H1 (cell line): ENCODE measurements at regions not wholly inside any gene's neighbourhood (a gene's known extent, or its start where the extent isn't known, plus 50 kb on each side); places are given as distances from the start of the nearest gene placed in this dataset.

ENCODE experiments used
- CTCF ChIA-PET: fragments of 300-600 bp; sonication (Branson Sonifier 250); formaldehyde crosslinking; loops from one replicate; lab custom pipeline; 2021; ENCODE audit not compliant: partially characterized antibody; lab: Charles Lee
- POLR2A ChIA-PET: fragments of 300-600 bp; sonication (Branson Sonifier 250); formaldehyde crosslinking; loops from one replicate; lab custom pipeline; 2021; ENCODE audit warnings: inconsistent platforms; ENCODE audit not compliant: partially characterized antibody; lab: Charles Lee
- DNase-seq, 2 experiments: peaks; one replicate each; pipeline versions ENCODE4 v3.0.0 to v3.0.0-alpha.2; 2010 to 2022; ENCODE audit warnings: low spot score in 2 of 2, low read depth in 1 of 2, mixed read lengths in 1 of 2
- FAIRE-seq: peaks from 2 replicates; lab custom pipeline; 2011; peaks lifted over from hg19 to GRCh38; lab: Jason Lieb, UNC
- H2AFZ ChIP-seq: 2 replicates; pipeline ENCODE4 v1.8.1; 2012; ENCODE audit warnings: low read length, inconsistent platforms
- H2AK5ac ChIP-seq: 2 replicates; pipeline ENCODE4 v1.6.1; 2013; ENCODE audit warnings: low read depth, low read length
- H2BK120ac ChIP-seq: replicated peaks from 2 replicates; pipeline ENCODE3; 2013; ENCODE audit warnings: low read depth, low read length, inconsistent platforms
- H2BK12ac ChIP-seq: 2 replicates; pipeline ENCODE4 v1.6.1; 2013; ENCODE audit warnings: low read depth, low read length
- H2BK15ac ChIP-seq: 2 replicates; pipeline ENCODE4 v1.6.1; 2013; ENCODE audit warnings: low read length
- H2BK20ac ChIP-seq: 2 replicates; pipeline ENCODE4 v1.6.1; 2013; ENCODE audit warnings: low read length
- H2BK5ac ChIP-seq: 2 replicates; pipeline ENCODE4 v1.6.1; 2013; ENCODE audit warnings: low read depth, low read length
- H3K14ac ChIP-seq: 2 replicates; pipeline ENCODE4 v1.6.1; 2013; ENCODE audit warnings: inconsistent platforms; ENCODE audit not compliant: insufficient read length
- H3K18ac ChIP-seq: 2 replicates; pipeline ENCODE4 v1.6.1; 2013; ENCODE audit warnings: low read length; ENCODE audit errors: extremely low read depth
- H3K23ac ChIP-seq: 2 replicates; pipeline ENCODE4 v1.6.1; 2013; ENCODE audit warnings: inconsistent platforms; ENCODE audit not compliant: insufficient read length
- H3K23me2 ChIP-seq: 2 replicates; pipeline ENCODE4 v1.6.1; 2013; ENCODE audit warnings: low read depth, low read length
- H3K27ac ChIP-seq: 2 replicates; pipeline ENCODE4 v1.6.1; 2011; ENCODE audit warnings: low read depth, low read length, inconsistent platforms
- H3K27me3 ChIP-seq, 4 experiments: replicated peaks in 1 of 4; 1 replicate in 1 of 4; 2 replicates in 3 of 4; pipeline versions ENCODE4 v1.6.1 to v1.8.1; 2011 to 2013; ENCODE audit warnings: low read length in 3 of 4, mild to moderate bottlenecking in 3 of 4, inconsistent platforms in 2 of 4, mixed read lengths in 2 of 4, moderate library complexity in 1 of 4; ENCODE audit not compliant: control insufficient read depth in 3 of 4, insufficient read depth in 3 of 4; ENCODE audit errors: extremely low read depth in 1 of 4
- H3K36me3 ChIP-seq, 4 experiments: 2 replicates each; pipeline versions ENCODE4 v1.6.1 to v1.8.1; 2011 to 2013; ENCODE audit warnings: mild to moderate bottlenecking in 4 of 4, low read length in 3 of 4, moderate library complexity in 2 of 4, control low read depth in 1 of 4, inconsistent platforms in 1 of 4; ENCODE audit not compliant: insufficient read depth in 4 of 4, control insufficient read depth in 2 of 4
- H3K4ac ChIP-seq: replicated peaks from 2 replicates; pipeline ENCODE3; 2013; ENCODE audit warnings: low read length, low read depth, mixed read lengths, inconsistent platforms; ENCODE audit not compliant: insufficient read length
- H3K4me1 ChIP-seq, 4 experiments: replicated peaks in 1 of 4; 1 replicate in 1 of 4; 2 replicates in 3 of 4; pipeline versions ENCODE4 v1.6.1 to v1.8.1; 2011 to 2013; ENCODE audit warnings: low read length in 3 of 4, inconsistent platforms in 2 of 4, mixed read lengths in 1 of 4; ENCODE audit not compliant: insufficient read depth in 4 of 4, control insufficient read depth in 3 of 4
- H3K4me2 ChIP-seq, 2 experiments: 2 replicates each; pipeline versions ENCODE4 v1.6.1 to v1.8.1; 2011 to 2013; ENCODE audit warnings: low read depth in 2 of 2, low read length in 2 of 2, control low read depth in 1 of 2, inconsistent platforms in 1 of 2, mild to moderate bottlenecking in 1 of 2; ENCODE audit not compliant: insufficient read depth in 1 of 2
- H3K4me3 ChIP-seq, 4 experiments: fragments of 200-600, 300-600 bp in 1 of 4; sonication (generic), shearing (Covaris generic), sonication (Bioruptor Twin) in 1 of 4; 2 replicates each; pipeline versions ENCODE4 v1.5.1 to v1.8.1; 2011 to 2016; ENCODE audit warnings: low read length in 4 of 4, low read depth in 3 of 4, control low read depth in 2 of 4, inconsistent platforms in 2 of 4, mild to moderate bottlenecking in 2 of 4, mixed read lengths in 1 of 4, moderate library complexity in 1 of 4; ENCODE audit not compliant: insufficient read depth in 2 of 4; ENCODE audit errors: extremely low read depth in 1 of 4
- H3K56ac ChIP-seq: replicated peaks from 2 replicates; pipeline ENCODE3; 2013; ENCODE audit warnings: low read depth, mild to moderate bottlenecking, mixed read lengths, low read length, inconsistent platforms; ENCODE audit not compliant: insufficient read length
- H3K79me1 ChIP-seq: 2 replicates; pipeline ENCODE4 v1.6.1; 2013; ENCODE audit warnings: low read depth, low read length, control low read depth
- H3K79me2 ChIP-seq, 2 experiments: 2 replicates each; pipeline versions ENCODE4 v1.6.1 to v1.8.1; 2012 to 2013; ENCODE audit warnings: low read length in 2 of 2, mild to moderate bottlenecking in 2 of 2, inconsistent platforms in 1 of 2; ENCODE audit not compliant: insufficient read depth in 2 of 2, control insufficient read depth in 1 of 2
- H3K9ac ChIP-seq, 4 experiments: replicated peaks in 1 of 4; 1 replicate in 1 of 4; 2 replicates in 3 of 4; pipeline versions ENCODE4 v1.6.1 to v1.8.1; 2011 to 2013; ENCODE audit warnings: low read depth in 3 of 4, low read length in 3 of 4, control low read depth in 2 of 4, mild to moderate bottlenecking in 2 of 4, moderate library complexity in 2 of 4, inconsistent platforms in 1 of 4; ENCODE audit errors: extremely low read depth in 1 of 4
- H3K9me3 ChIP-seq, 2 experiments: 2 replicates each; pipeline versions ENCODE4 v1.6.1 to v1.8.1; 2012 to 2013; ENCODE audit warnings: mild to moderate bottlenecking in 2 of 2, moderate library complexity in 2 of 2, control low read depth in 1 of 2, inconsistent platforms in 1 of 2, low read depth in 1 of 2, low read length in 1 of 2, mixed read lengths in 1 of 2; ENCODE audit not compliant: insufficient read depth in 2 of 2
- H4K20me1 ChIP-seq, 2 experiments: replicated peaks in 1 of 2; 2 replicates each; pipeline versions ENCODE3 to v1.8.1; 2011 to 2013; ENCODE audit warnings: inconsistent platforms in 2 of 2, low read length in 2 of 2, mild to moderate bottlenecking in 1 of 2; ENCODE audit not compliant: insufficient read depth in 2 of 2, control insufficient read depth in 1 of 2
- H4K5ac ChIP-seq: 2 replicates; pipeline ENCODE4 v1.6.1; 2013; ENCODE audit warnings: low read length, low read depth, mixed read lengths, inconsistent platforms; ENCODE audit not compliant: insufficient read length
- H4K8ac ChIP-seq: 2 replicates; pipeline ENCODE4 v1.8.0; 2013; ENCODE audit warnings: mild to moderate bottlenecking, moderate library complexity, low read length, inconsistent platforms; ENCODE audit not compliant: insufficient read depth; ENCODE audit errors: extremely low read depth
- H4K91ac ChIP-seq: replicated peaks from 2 replicates; pipeline ENCODE3; 2013; ENCODE audit warnings: low read length, mixed read lengths, inconsistent platforms; ENCODE audit not compliant: insufficient read length
- CBX8 ChIP-seq: fragments of 300-800, 300-1000 bp; sonication (generic); IDR thresholded peaks from 2 replicates; pipeline ENCODE4 v1.7.1; 2016; ENCODE audit warnings: low read depth, low read length, borderline replicate concordance
- EP300 ChIP-seq, 2 experiments: IDR thresholded peaks; 1 replicate in 1 of 2; 2 replicates in 1 of 2; pipeline ENCODE4 v1.6.1; 2011 to 2012; ENCODE audit warnings: low read depth in 2 of 2, low read length in 2 of 2, mild to moderate bottlenecking in 2 of 2, borderline replicate concordance in 1 of 2, inconsistent platforms in 1 of 2, moderate library complexity in 1 of 2
- KDM1A ChIP-seq: fragments of 200-600, 300-600 bp; sonication (generic); IDR thresholded peaks from 2 replicates; pipeline ENCODE4 v1.7.1; 2016; ENCODE audit warnings: mild to moderate bottlenecking, low read length, borderline replicate concordance
- MAFK ChIP-seq: IDR thresholded peaks from 2 replicates; pipeline ENCODE4 v1.6.1; 2012; ENCODE audit warnings: low read depth, mild to moderate bottlenecking, improper control_type of control experiment, low read length
- NANOG ChIP-seq: IDR thresholded peaks from 2 replicates; pipeline ENCODE4 v1.6.1; 2011; ENCODE audit warnings: low read length, low read depth, mild to moderate bottlenecking, inconsistent platforms; ENCODE audit not compliant: insufficient read depth, poor library complexity, severe bottlenecking
- SIRT6 ChIP-seq: IDR thresholded peaks from one replicate; pipeline ENCODE4 v1.7.1; 2012; ENCODE audit warnings: low read length, inconsistent platforms
- SRF ChIP-seq: IDR thresholded peaks from 2 replicates; pipeline ENCODE4 v1.6.1; 2011; ENCODE audit warnings: mild to moderate bottlenecking, low read depth, low read length, moderate library complexity
- SUZ12 ChIP-seq: fragments of 200-600 bp; sonication (generic); IDR thresholded peaks from 2 replicates; pipeline ENCODE4 v1.6.1; 2012; ENCODE audit warnings: mild to moderate bottlenecking, inconsistent platforms, low read length, moderate library complexity, mixed read lengths
- TCF12 ChIP-seq: IDR thresholded peaks from 2 replicates; pipeline ENCODE4 v1.6.1; 2011; ENCODE audit warnings: low read depth, mild to moderate bottlenecking, low read length
- ZNF274 ChIP-seq: IDR thresholded peaks from 2 replicates; pipeline ENCODE4 v1.7.0; 2012; ENCODE audit warnings: low read length, borderline replicate concordance; ENCODE audit errors: extremely low read depth
- WGBS, 2 experiments: shearing (Covaris generic) in 1 of 2; methylation state at CpG; one replicate each; pipeline versions ENCODE4 v1.1.6 to v1.1.7; 2013 to 2015; ENCODE audit warnings: low lambda C conversion rate in 2 of 2, mixed read lengths in 2 of 2, inconsistent platforms in 1 of 2, low coverage in 1 of 2, missing lambda C conversion rate in 1 of 2; ENCODE audit not compliant: insufficient replicate concordance in 2 of 2, insufficient coverage in 1 of 2, insufficient read length in 1 of 2; ENCODE audit errors: extremely low coverage in 1 of 2, missing lambda C conversion rate in 1 of 2; 5-methylcytosine and 5-hydroxymethylcytosine counted together
- TF ChIP-seq, protein P1 (sequence below): IDR thresholded peaks from 2 replicates; pipeline ENCODE4 v1.6.1; 2011; ENCODE audit warnings: low read length, improper control_type of control experiment
- TF ChIP-seq, protein P2 (sequence below): IDR thresholded peaks from 2 replicates; pipeline ENCODE4 v1.6.1; 2012; ENCODE audit warnings: inconsistent platforms

DNA sequence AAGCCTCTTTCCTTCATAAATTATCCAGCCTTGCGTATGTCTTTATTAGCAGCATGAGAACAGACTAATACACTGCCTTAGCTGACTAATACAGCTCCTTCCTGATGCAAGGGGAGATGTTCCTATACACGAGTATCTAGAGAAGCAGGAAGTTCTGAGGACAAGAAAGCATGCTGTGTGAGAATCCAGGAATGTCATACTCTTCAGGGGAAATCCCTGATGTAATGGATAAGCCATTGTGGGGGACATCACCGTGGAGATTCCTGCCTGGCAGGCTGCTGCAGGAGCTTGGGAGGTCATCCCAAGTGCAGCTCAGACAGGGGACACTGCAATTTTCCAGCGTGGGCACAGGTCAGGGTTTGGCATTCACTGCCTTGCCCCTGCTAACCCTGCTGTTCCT lies 476.9 kb downstream of the NR2F2 start:
- Histone ChIP-seq H2AK5ac (no peak overlapping the region), H4K20me1 (no peaks in the 10 kb centered on the region), H2BK12ac (no peak overlapping the region), H2BK120ac (no peak overlapping the region), H4K8ac (no peak overlapping the region), H3K4ac (no peak overlapping the region), H3K9ac (no peak overlapping the region), H3K27me3 (no peaks in the 10 kb centered on the region), H4K5ac (no peak overlapping the region), H4K91ac (no peak overlapping the region), H3K14ac (no peak overlapping the region), H3K27ac (no peak overlapping the region), H3K4me1 (no peaks in the 10 kb centered on the region; a peak in 1 of 7 replicates), H3K79me1 (no peaks in the 10 kb centered on the region), H2BK15ac (no peak overlapping the region), H3K56ac (no peak overlapping the region), H3K4me2 (no peak overlapping the region), H2BK20ac (no peak overlapping the region), H2AFZ (no peak overlapping the region), H3K23ac (no peak overlapping the region), H3K9me3 (no peaks in the 10 kb centered on the region), H3K23me2 (no peaks in the 10 kb centered on the region), H3K4me3 (no peak overlapping the region), H3K18ac (no peak overlapping the region), H2BK5ac (no peak overlapping the region), H3K79me2 (no peaks in the 10 kb centered on the region), H3K36me3 (no peaks in the 10 kb centered on the region)
- FAIRE-seq (no peak), DNase-seq (no peak)
- TF ChIP-seq SRF = no peak
- TF ChIP-seq KDM1A = no peak
- TF ChIP-seq NANOG = no peak
- TF ChIP-seq SIRT6 = no peak
- no peak for TF ChIP-seq TCF12
- TF ChIP-seq, protein P1, sequence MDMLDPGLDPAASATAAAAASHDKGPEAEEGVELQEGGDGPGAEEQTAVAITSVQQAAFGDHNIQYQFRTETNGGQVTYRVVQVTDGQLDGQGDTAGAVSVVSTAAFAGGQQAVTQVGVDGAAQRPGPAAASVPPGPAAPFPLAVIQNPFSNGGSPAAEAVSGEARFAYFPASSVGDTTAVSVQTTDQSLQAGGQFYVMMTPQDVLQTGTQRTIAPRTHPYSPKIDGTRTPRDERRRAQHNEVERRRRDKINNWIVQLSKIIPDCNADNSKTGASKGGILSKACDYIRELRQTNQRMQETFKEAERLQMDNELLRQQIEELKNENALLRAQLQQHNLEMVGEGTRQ = no peak
- no peak for TF ChIP-seq EP300 (IDR thresholded peaks at IDR 0.05; ENCODE audit: borderline replicate concordance in 1 of 2, low read depth in 2 of 2, low read length in 2 of 2)
- no peak for TF ChIP-seq CBX8
- TF ChIP-seq, protein P2, sequence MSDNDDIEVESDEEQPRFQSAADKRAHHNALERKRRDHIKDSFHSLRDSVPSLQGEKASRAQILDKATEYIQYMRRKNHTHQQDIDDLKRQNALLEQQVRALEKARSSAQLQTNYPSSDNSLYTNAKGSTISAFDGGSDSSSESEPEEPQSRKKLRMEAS = no peak
- TF ChIP-seq SUZ12 = no peak
- TF ChIP-seq ZNF274 = no peak
- no peak for TF ChIP-seq MAFK
- 93% methylated on average over 4 of the region's 4 CpGs; no CpG with 5 or more reads in 1 of the 2 experiments for WGBS, 2 experiments
- ChIA-PET CTCF (no interaction called here), POLR2A (no interaction called here)
